VCaP (cell line): ENCODE measurements at regions not wholly inside any gene's neighbourhood (a gene's known extent, or its start where the extent isn't known, plus 50 kb on each side); places are given as distances from the start of the nearest gene placed in this dataset.

Experiments used
- H3K27ac ChIP-seq: fragments of 450-650 bp; 2 replicates; pipeline ENCODE4 v1.5.1; 2017
- CTCF ChIP-seq: fragments of 450-650 bp; conservative IDR thresholded peaks from 2 replicates; pipeline ENCODE4 v1.5.1; 2017; ENCODE audit warnings: mild to moderate bottlenecking, moderate library complexity

GRCh38 chr4:136551753-136552152 lies 980.5 kb downstream of the PCDH18 start:
- H3K27ac ChIP-seq: no peak overlapping the region
- no peak for TF ChIP-seq CTCF

GRCh38 chr4:136540747-136541146 lies 991.5 kb downstream of the PCDH18 start:
- TF ChIP-seq CTCF: no peak
- no peak overlapping the region for H3K27ac ChIP-seq

GRCh38 chr4:136528131-136528530 lies 1004.2 kb downstream of the PCDH18 start:
- TF ChIP-seq CTCF: no peak

GRCh38 chr4:136526517-136526916 lies 1005.8 kb downstream of the PCDH18 start:
- no peak for TF ChIP-seq CTCF

More at GRCh38 chr4:136528131-136528530, 1004.2 kb downstream of the PCDH18 start:
- no peak overlapping the region for H3K27ac ChIP-seq

GRCh38 chr4:136524039-136524438 lies 1008.3 kb downstream of the PCDH18 start:
- H3K27ac ChIP-seq: no peak overlapping the region
- no peak for TF ChIP-seq CTCF

More at GRCh38 chr4:136526517-136526916, 1005.8 kb downstream of the PCDH18 start:
- no peak overlapping the region for H3K27ac ChIP-seq

GRCh38 chr4:136516371-136516770 lies 1015.9 kb downstream of the PCDH18 start:
- no peak for TF ChIP-seq CTCF
- H3K27ac ChIP-seq: no peak overlapping the region

GRCh38 chr4:136505020-136505419 lies 1027.3 kb downstream of the PCDH18 start:
- no peak for TF ChIP-seq CTCF
- H3K27ac ChIP-seq: no peak overlapping the region
